EL (cell line): ENCODE measurements at regions not wholly inside any gene's neighbourhood (a gene's known extent, or its start where the extent isn't known, plus 50 kb on each side); places are given as distances from the start of the nearest gene placed in this dataset.
"Not testable (repeated sequence)": the region's sequence is repeated elsewhere in the genome, so short reads cannot be mapped to it uniquely, and the experiment has no call there.

Experiments used
- DNase-seq: peaks from one replicate; pipeline ENCODE4 v3.0.0-alpha.2; 2016

- DNase-seq: no peak
Observed at GRCh38 chr5:116746668-116747067, 172.0 kb upstream of the SEMA6A start.

- no peak for DNase-seq
Observed at GRCh38 chr5:116740771-116741170, 166.1 kb upstream of the SEMA6A start.

GRCh38 chr5:116739571-116739970 lies 164.9 kb upstream of the SEMA6A start:
- DNase-seq: no peak

GRCh38 chr5:116738615-116739261 lies 164.1 kb upstream of the SEMA6A start:
- DNase-seq: no peak

- no peak for DNase-seq
Observed at GRCh38 chr5:116738239-116738614, 163.6 kb upstream of the SEMA6A start.

- DNase-seq: no peak
Observed at GRCh38 chr5:116736671-116737070, 162.0 kb upstream of the SEMA6A start.

GRCh38 chr5:116733991-116734975 lies 159.7 kb upstream of the SEMA6A start:
- DNase-seq: no peak

- DNase-seq: no peak
Observed at GRCh38 chr5:116732591-116732990, 158.0 kb upstream of the SEMA6A start.

- DNase-seq: no peak
Observed at GRCh38 chr5:116731432-116731831, 156.8 kb upstream of the SEMA6A start.

- no peak for DNase-seq
Observed at GRCh38 chr5:116730706-116731105, 156.1 kb upstream of the SEMA6A start.

- DNase-seq: no peak
Observed at GRCh38 chr5:116730185-116730584, 155.6 kb upstream of the SEMA6A start.

GRCh38 chr5:116727248-116727647 lies 152.6 kb upstream of the SEMA6A start:
- DNase-seq: no peak

- not testable (repeated sequence) for DNase-seq
Observed at GRCh38 chr5:116726180-116726579, 151.6 kb upstream of the SEMA6A start.

- DNase-seq: no peak
Observed at GRCh38 chr5:116724971-116725370, 150.3 kb upstream of the SEMA6A start.

GRCh38 chr5:116722651-116723050 lies 148.0 kb upstream of the SEMA6A start:
- no peak for DNase-seq

GRCh38 chr5:116719106-116719505 lies 144.5 kb upstream of the SEMA6A start:
- DNase-seq: no peak

GRCh38 chr5:116718317-116718716 lies 143.7 kb upstream of the SEMA6A start:
- DNase-seq: no peak

GRCh38 chr5:116709082-116709481 lies 134.5 kb upstream of the SEMA6A start:
- no peak for DNase-seq

- not testable (repeated sequence) for DNase-seq
Observed at GRCh38 chr5:116705121-116705519, 130.5 kb upstream of the SEMA6A start.

GRCh38 chr5:116703941-116704340 lies 129.3 kb upstream of the SEMA6A start:
- no peak for DNase-seq

- DNase-seq: no peak
Observed at GRCh38 chr5:116703328-116703727, 128.7 kb upstream of the SEMA6A start.

- no peak for DNase-seq
Observed at GRCh38 chr5:116702776-116703175, 128.2 kb upstream of the SEMA6A start.

- DNase-seq: no peak
Observed at GRCh38 chr5:116699332-116699731, 124.7 kb upstream of the SEMA6A start.

- DNase-seq: no peak
Observed at GRCh38 chr5:116696366-116696765, 121.7 kb upstream of the SEMA6A start.
